Type B pancreatic cell (in vitro differentiated cells): ENCODE measurements at regions not wholly inside any gene's neighbourhood (a gene's known extent, or its start where the extent isn't known, plus 50 kb on each side); places are given as distances from the start of the nearest gene placed in this dataset.

Experiments used
- DNase-seq: peaks from one replicate; pipeline ENCODE4 v3.0.0; 2021; ENCODE audit warnings: mixed read lengths; ENCODE audit not compliant: unreplicated experiment; ENCODE audit errors: extremely low spot score
- H3K27ac Mint-ChIP-seq: 2 replicates; pipeline ENCODE4 v1.8.0; 2021; ENCODE audit warnings: mild to moderate bottlenecking, mixed read lengths
- H3K27me3 Mint-ChIP-seq: 2 replicates; pipeline ENCODE4 v1.8.0; 2021; ENCODE audit warnings: mixed read lengths
- H3K36me3 Mint-ChIP-seq: 2 replicates; pipeline ENCODE4 v1.8.0; 2021; ENCODE audit warnings: mixed read lengths
- H3K4me1 Mint-ChIP-seq: one replicate; pipeline ENCODE4 v1.8.0; 2021; ENCODE audit warnings: mixed read lengths; ENCODE audit not compliant: unreplicated experiment
- H3K4me3 Mint-ChIP-seq: 2 replicates; pipeline ENCODE4 v1.8.0; 2021; ENCODE audit warnings: mild to moderate bottlenecking, mixed read lengths
- H3K9me3 Mint-ChIP-seq: 2 replicates; pipeline ENCODE4 v1.8.0; 2021; ENCODE audit warnings: mixed read lengths
- TF ChIP-seq, protein P1 (sequence below): fragments of 200-600 bp; sonication (generic); conservative IDR thresholded peaks from 2 replicates; pipeline ENCODE4 v1.5.0; 2021; ENCODE audit warnings: antibody characterized with exemption, mild to moderate bottlenecking

DNA sequence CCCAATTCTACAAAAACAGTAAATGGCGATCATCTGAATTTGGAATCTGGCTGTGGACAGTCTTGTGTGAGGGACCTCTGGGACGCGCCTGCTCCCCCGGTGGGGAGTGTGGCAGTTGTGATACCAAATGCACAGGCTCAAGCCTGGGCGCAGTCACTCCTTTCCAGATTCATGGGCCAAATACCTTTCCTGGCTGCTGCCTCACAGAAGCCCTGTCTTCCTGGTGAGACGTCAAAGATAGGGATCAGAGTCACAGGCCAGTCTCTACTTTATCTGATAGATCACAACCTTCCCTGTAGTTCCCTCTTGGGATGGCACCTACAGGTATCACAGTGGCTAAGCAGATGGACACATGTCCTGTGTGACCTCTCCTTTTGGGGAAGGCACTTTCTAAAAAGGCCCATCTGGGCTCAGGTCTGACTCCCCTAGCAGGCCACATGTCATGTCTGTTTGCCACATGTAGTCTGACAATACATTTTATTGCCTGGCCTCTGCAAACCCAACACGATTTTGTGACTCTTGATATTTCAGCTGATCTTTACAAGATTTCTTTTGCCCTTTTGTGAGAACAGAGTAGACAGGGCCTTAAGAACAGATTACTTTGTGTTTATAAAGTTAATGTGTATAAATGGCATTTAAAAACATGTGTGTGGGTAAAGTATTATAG lies 150.1 kb downstream of the SNX10 start:
- Mint-ChIP-seq H3K36me3 (no peaks in the 10 kb centered on the region), H3K4me1 (peaks cover 44% of the 10 kb centered on the region), H3K27ac (peak overlapping the region; percentile 52), H3K4me3 (peak overlapping the region; percentile 7), H3K27me3 (no peaks in the 10 kb centered on the region), H3K9me3 (no peaks in the 10 kb centered on the region)
- TF ChIP-seq, protein P1, sequence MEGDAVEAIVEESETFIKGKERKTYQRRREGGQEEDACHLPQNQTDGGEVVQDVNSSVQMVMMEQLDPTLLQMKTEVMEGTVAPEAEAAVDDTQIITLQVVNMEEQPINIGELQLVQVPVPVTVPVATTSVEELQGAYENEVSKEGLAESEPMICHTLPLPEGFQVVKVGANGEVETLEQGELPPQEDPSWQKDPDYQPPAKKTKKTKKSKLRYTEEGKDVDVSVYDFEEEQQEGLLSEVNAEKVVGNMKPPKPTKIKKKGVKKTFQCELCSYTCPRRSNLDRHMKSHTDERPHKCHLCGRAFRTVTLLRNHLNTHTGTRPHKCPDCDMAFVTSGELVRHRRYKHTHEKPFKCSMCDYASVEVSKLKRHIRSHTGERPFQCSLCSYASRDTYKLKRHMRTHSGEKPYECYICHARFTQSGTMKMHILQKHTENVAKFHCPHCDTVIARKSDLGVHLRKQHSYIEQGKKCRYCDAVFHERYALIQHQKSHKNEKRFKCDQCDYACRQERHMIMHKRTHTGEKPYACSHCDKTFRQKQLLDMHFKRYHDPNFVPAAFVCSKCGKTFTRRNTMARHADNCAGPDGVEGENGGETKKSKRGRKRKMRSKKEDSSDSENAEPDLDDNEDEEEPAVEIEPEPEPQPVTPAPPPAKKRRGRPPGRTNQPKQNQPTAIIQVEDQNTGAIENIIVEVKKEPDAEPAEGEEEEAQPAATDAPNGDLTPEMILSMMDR = no peak
- DNase-seq = no peak

DNA sequence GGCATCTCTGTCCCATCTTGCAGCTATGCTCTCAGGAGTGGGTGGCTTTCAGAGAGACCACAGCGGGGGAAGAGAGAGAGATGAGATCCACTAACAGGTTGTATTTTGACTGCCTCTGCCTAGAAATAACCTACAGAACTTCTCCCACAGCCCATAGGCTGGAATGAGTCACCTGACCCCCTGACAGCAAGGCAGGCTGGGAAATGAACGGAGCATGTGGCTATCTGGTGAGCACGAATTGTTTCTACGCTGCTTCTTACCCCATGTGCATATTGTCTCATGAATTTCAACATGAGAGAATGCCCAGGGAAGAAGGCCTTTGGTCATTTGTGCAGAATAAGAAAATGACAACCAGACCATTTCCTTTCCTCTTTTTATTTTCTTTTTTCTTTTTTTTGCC lies 151.3 kb downstream of the SNX10 start:
- DNase-seq = no peak
- Mint-ChIP-seq H3K4me1 (peaks cover 32% of the 10 kb centered on the region), H3K9me3 (no peaks in the 10 kb centered on the region), H3K27ac (no peak overlapping the region), H3K4me3 (no peak overlapping the region), H3K36me3 (no peaks in the 10 kb centered on the region), H3K27me3 (no peaks in the 10 kb centered on the region)
- TF ChIP-seq, protein P1 = no peak

DNA sequence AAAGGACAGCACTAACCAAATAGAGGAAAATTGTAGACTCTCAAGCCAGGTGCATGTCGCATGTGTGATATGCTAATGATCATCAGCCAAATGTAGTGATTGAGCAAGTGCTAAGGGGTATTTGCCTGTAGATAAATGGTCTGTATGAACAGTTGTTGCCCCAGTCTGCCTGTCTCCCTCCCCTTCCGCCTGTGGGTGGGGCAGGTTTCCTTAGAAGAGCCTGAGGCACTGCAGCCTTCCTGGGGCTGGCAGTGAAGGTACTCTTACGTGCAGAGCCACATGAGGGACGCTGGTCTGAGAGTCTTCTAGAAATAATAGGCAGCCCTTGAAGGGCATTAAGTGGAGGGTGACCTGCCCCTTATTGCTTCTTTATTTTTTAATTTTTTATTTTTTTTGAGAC lies 152.1 kb downstream of the SNX10 start:
- no peaks in the 10 kb centered on the region for H3K9me3 Mint-ChIP-seq
- TF ChIP-seq, protein P1 = no peak
- H3K4me3 Mint-ChIP-seq = no peak overlapping the region
- peaks cover 30% of the 10 kb centered on the region for H3K4me1 Mint-ChIP-seq
- H3K36me3 Mint-ChIP-seq = no peaks in the 10 kb centered on the region
- no peak for DNase-seq
- no peak overlapping the region for H3K27ac Mint-ChIP-seq
- no peaks in the 10 kb centered on the region for H3K27me3 Mint-ChIP-seq

DNA sequence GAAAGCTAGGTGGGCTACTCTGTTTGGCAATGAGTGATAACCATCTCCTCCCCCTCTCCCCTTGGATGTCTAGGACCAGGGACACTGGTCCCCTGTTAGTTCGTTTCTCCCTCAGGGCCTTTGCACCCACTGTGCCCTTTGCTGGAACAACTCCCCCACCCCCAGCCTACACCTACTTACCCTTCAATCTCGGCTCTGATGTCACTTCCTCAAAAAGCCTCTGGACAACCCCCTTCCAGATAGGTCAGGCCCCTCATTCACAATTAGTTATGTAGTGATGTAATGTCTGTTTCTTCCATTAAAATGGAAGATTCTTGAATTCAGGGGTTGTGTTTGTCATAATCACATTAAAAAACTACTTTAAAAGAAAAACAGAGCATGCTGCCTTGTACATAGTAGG lies 152.9 kb downstream of the SNX10 start:
- TF ChIP-seq, protein P1 = no peak
- Mint-ChIP-seq H3K4me1 (peaks cover 25% of the 10 kb centered on the region), H3K27me3 (no peaks in the 10 kb centered on the region), H3K27ac (no peak overlapping the region), H3K4me3 (no peak overlapping the region), H3K36me3 (no peaks in the 10 kb centered on the region), H3K9me3 (no peaks in the 10 kb centered on the region)
- no peak for DNase-seq

DNA sequence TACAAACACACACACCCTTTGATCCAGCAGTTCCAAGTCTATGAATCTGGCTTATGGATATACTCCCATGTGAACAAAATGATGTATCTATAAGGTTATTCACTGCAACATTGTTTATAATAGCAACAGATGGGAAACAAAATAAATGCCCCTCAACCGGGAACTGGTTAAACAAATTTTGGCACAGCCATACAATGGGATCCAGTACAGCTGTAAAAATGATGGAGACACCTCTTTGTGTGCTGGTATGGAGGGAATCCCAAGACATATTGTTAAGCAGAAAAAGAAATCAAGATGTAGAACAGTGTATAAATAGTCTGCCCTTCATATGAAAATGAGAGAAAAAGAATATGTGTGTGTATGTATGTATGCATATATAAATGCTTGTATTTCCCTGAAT lies 155.5 kb downstream of the SNX10 start:
- no peaks in the 10 kb centered on the region for H3K27me3 Mint-ChIP-seq
- no peak overlapping the region for H3K27ac Mint-ChIP-seq
- no peaks in the 10 kb centered on the region for H3K36me3 Mint-ChIP-seq
- peaks cover 3% of the 10 kb centered on the region for H3K4me1 Mint-ChIP-seq
- DNase-seq = no peak
- no peaks in the 10 kb centered on the region for H3K9me3 Mint-ChIP-seq
- H3K4me3 Mint-ChIP-seq = no peak overlapping the region
- TF ChIP-seq, protein P1 = no peak
